Nephron progenitor cell (in vitro differentiated cells): ENCODE measurements at regions not wholly inside any gene's neighbourhood (a gene's known extent, or its start where the extent isn't known, plus 50 kb on each side); places are given as distances from the start of the nearest gene placed in this dataset.
A peak's percentile ranks its signal among the peaks of the same experiment; 100 is the strongest.

ENCODE experiments used
- DNase-seq: peaks from one replicate; pipeline ENCODE4 v3.0.0; 2021
- H3K27ac Mint-ChIP-seq: 2 replicates; pipeline ENCODE4 v1.8.0; 2021; ENCODE audit warnings: mild to moderate bottlenecking, moderate library complexity, mixed read lengths
- H3K27me3 Mint-ChIP-seq: 2 replicates; pipeline ENCODE4 v1.8.0; 2021; ENCODE audit warnings: mild to moderate bottlenecking, low read depth, mixed read lengths; ENCODE audit not compliant: poor library complexity
- H3K36me3 Mint-ChIP-seq: 2 replicates; pipeline ENCODE4 v1.8.0; 2021; ENCODE audit warnings: low read depth, mixed read lengths
- H3K4me1 Mint-ChIP-seq: 2 replicates; pipeline ENCODE4 v1.8.0; 2021; ENCODE audit warnings: mixed read lengths
- H3K4me3 Mint-ChIP-seq: 2 replicates; pipeline ENCODE4 v1.8.0; 2021; ENCODE audit warnings: mild to moderate bottlenecking, moderate library complexity, mixed read lengths
- H3K9me3 Mint-ChIP-seq: 2 replicates; pipeline ENCODE4 v1.8.0; 2021; ENCODE audit warnings: mild to moderate bottlenecking, moderate library complexity, mixed read lengths
- TF ChIP-seq, protein P1 (sequence below): fragments of 200-600 bp; sonication (generic); IDR thresholded peaks from 2 replicates; pipeline ENCODE4 v1.5.0; 2021; ENCODE audit warnings: antibody characterized with exemption

- no peaks in the 10 kb centered on the region for H3K9me3 Mint-ChIP-seq
- H3K4me1 Mint-ChIP-seq: peaks cover 5% of the 10 kb centered on the region
- H3K27me3 Mint-ChIP-seq: peaks cover 4% of the 10 kb centered on the region
- no peak for DNase-seq
- no peak overlapping the region for H3K27ac Mint-ChIP-seq
- TF ChIP-seq, protein P1, sequence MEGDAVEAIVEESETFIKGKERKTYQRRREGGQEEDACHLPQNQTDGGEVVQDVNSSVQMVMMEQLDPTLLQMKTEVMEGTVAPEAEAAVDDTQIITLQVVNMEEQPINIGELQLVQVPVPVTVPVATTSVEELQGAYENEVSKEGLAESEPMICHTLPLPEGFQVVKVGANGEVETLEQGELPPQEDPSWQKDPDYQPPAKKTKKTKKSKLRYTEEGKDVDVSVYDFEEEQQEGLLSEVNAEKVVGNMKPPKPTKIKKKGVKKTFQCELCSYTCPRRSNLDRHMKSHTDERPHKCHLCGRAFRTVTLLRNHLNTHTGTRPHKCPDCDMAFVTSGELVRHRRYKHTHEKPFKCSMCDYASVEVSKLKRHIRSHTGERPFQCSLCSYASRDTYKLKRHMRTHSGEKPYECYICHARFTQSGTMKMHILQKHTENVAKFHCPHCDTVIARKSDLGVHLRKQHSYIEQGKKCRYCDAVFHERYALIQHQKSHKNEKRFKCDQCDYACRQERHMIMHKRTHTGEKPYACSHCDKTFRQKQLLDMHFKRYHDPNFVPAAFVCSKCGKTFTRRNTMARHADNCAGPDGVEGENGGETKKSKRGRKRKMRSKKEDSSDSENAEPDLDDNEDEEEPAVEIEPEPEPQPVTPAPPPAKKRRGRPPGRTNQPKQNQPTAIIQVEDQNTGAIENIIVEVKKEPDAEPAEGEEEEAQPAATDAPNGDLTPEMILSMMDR: no peak
- H3K36me3 Mint-ChIP-seq: no peaks in the 10 kb centered on the region
- H3K4me3 Mint-ChIP-seq: no peak overlapping the region
Observed at GRCh38 chr16:63349961-63350360, 1313.7 kb upstream of the CDH8 start.

DNA sequence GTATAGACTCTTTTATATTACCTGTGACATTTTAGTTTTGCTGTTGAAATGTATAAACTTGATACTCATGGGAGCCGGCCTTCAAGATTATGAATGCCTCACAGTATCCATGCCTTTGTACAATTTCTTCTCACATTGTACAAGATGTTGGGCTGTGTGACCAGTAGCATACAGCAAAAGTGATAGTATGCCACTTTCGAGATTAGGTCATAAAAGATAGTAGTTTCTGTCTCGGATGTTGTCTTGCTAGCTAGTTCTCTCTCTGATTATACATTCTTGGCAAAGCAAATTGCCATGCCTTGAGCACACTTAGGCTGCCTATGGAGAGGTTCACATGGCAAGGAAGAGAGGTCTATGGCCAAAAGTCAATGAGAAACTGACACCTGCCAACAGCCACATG lies 1309.8 kb upstream of the CDH8 start:
- H3K36me3 Mint-ChIP-seq: no peaks in the 10 kb centered on the region
- no peak overlapping the region for H3K4me3 Mint-ChIP-seq
- H3K9me3 Mint-ChIP-seq: no peaks in the 10 kb centered on the region
- H3K27me3 Mint-ChIP-seq: no peaks in the 10 kb centered on the region
- H3K27ac Mint-ChIP-seq: no peak overlapping the region
- H3K4me1 Mint-ChIP-seq: peaks cover 5% of the 10 kb centered on the region
- TF ChIP-seq, protein P1: no peak
- DNase-seq: no peak

DNA sequence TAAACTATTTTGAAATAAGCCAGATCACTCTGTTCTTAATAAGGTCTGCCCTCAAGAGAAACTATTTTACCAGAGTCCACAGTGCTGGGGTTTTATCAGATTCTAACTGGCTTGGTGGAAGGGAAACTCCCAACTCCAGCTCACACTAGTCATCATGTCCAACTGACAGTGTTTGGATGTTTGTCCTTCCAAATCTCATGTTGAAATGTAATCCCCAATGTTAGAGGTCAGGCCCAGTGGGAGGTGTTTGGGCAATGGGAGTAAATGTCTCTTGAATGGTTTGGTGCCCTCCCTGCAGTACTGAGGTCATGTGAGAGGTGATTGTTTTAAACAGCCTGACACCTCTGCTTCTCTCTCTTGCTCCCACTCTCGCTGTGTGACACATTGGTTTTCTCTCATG lies 1301.0 kb upstream of the CDH8 start:
- DNase-seq: peak; percentile 3
- Mint-ChIP-seq H3K4me3 (no peak overlapping the region), H3K27ac (no peak overlapping the region), H3K36me3 (peaks cover 16% of the 10 kb centered on the region), H3K4me1 (peaks cover 15% of the 10 kb centered on the region), H3K27me3 (no peaks in the 10 kb centered on the region), H3K9me3 (peaks cover 26% of the 10 kb centered on the region)
- TF ChIP-seq, protein P1: no peak

GRCh38 chr16:63331111-63331510 lies 1294.9 kb upstream of the CDH8 start:
- Mint-ChIP-seq H3K36me3 (no peaks in the 10 kb centered on the region), H3K9me3 (no peaks in the 10 kb centered on the region), H3K27me3 (peaks cover 4% of the 10 kb centered on the region), H3K4me3 (no peak overlapping the region), H3K27ac (no peak overlapping the region), H3K4me1 (no peaks in the 10 kb centered on the region)
- TF ChIP-seq, protein P1: no peak
- DNase-seq: no peak

- no peak overlapping the region for H3K27ac Mint-ChIP-seq
- no peaks in the 10 kb centered on the region for H3K9me3 Mint-ChIP-seq
- H3K27me3 Mint-ChIP-seq: peaks cover 4% of the 10 kb centered on the region
- DNase-seq: no peak
- H3K4me1 Mint-ChIP-seq: no peaks in the 10 kb centered on the region
- no peak overlapping the region for H3K4me3 Mint-ChIP-seq
- TF ChIP-seq, protein P1: no peak
- no peaks in the 10 kb centered on the region for H3K36me3 Mint-ChIP-seq
Observed at GRCh38 chr16:63326736-63327339, 1290.6 kb upstream of the CDH8 start.
